ENCODE measurements at regions not wholly inside any gene's neighbourhood (a gene's known extent, or its start where the extent isn't known, plus 50 kb on each side); places are given as distances from the start of the nearest gene placed in this dataset.

DNA sequence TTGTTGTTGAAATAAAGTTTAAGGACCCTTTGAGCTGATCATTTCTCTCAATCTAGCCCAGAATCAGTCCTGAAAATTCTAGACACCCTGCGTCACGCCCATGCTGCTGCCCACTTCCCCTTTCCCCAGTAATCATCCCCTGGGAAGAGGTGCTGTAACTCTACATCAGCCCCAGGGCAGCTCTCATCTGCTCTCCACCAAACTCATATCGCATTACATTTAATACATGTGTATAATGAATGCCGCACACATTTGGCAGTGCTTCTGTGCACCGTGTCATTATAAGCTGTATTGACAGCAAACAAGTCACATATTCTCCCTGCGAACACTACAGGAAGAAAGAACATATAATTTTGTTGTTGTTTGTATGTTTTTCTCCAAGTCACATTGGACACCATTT lies 539.7 kb upstream of the DAB1 start:
- TF ChIP-seq CTCF (conservative IDR thresholded peaks at IDR 0.05 in 1 of 2, IDR thresholded peaks at IDR 0.05 in 1 of 2; ENCODE audit: low read depth in 1 of 2, low read length in 2 of 2) (no peak), EZH2 (IDR thresholded peaks at IDR 0.05; ENCODE audit: low read length, missing control alignments) (no peak)
